DOHH2 (cell line): ENCODE measurements at regions not wholly inside any gene's neighbourhood (a gene's known extent, or its start where the extent isn't known, plus 50 kb on each side); places are given as distances from the start of the nearest gene placed in this dataset.

ENCODE experiments used
- EZH2phosphoT487 ChIP-seq: fragments of 200-600 bp; sonication (generic); IDR thresholded peaks from 2 replicates; pipeline ENCODE4 v1.6.1; 2017; ENCODE audit warnings: borderline replicate concordance, mild to moderate bottlenecking, antibody characterized with exemption, low read length, moderate library complexity, mixed read lengths
- TF ChIP-seq, protein P1 (sequence below): fragments of 200-600 bp; sonication (generic); IDR thresholded peaks from one replicate; pipeline ENCODE4 v1.5.1; 2014; ENCODE audit warnings: antibody characterized with exemption, mild to moderate bottlenecking, low read depth, low read length; ENCODE audit not compliant: poor library complexity, severe bottlenecking

GRCh38 chr4:71126719-71127118 lies 133.3 kb downstream of the DCK start:
- TF ChIP-seq, protein P1, sequence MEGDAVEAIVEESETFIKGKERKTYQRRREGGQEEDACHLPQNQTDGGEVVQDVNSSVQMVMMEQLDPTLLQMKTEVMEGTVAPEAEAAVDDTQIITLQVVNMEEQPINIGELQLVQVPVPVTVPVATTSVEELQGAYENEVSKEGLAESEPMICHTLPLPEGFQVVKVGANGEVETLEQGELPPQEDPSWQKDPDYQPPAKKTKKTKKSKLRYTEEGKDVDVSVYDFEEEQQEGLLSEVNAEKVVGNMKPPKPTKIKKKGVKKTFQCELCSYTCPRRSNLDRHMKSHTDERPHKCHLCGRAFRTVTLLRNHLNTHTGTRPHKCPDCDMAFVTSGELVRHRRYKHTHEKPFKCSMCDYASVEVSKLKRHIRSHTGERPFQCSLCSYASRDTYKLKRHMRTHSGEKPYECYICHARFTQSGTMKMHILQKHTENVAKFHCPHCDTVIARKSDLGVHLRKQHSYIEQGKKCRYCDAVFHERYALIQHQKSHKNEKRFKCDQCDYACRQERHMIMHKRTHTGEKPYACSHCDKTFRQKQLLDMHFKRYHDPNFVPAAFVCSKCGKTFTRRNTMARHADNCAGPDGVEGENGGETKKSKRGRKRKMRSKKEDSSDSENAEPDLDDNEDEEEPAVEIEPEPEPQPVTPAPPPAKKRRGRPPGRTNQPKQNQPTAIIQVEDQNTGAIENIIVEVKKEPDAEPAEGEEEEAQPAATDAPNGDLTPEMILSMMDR = no peak
- no peak for TF ChIP-seq EZH2phosphoT487
